Transverse colon (tissue), 4 donors: ENCODE measurements at regions not wholly inside any gene's neighbourhood (a gene's known extent, or its start where the extent isn't known, plus 50 kb on each side); places are given as distances from the start of the nearest gene placed in this dataset.
"Not testable (repeated sequence)": the region's sequence is repeated elsewhere in the genome, so short reads cannot be mapped to it uniquely, and the experiment has no call there.

Experiments
- EP300 ChIP-seq: sonication (generic); formaldehyde crosslinking; IDR thresholded peaks from one replicate; pipeline ENCODE4 v1.6.1; 2017; ENCODE audit warnings: antibody characterized with exemption, low read depth
- POLR2A ChIP-seq: fragments of 450-650 bp; IDR thresholded peaks from one replicate; pipeline ENCODE4 v1.6.1; 2016; ENCODE audit warnings: antibody characterized with exemption, mild to moderate bottlenecking, moderate library complexity
- POLR2AphosphoS5 ChIP-seq, 3 donors: sonication (generic); formaldehyde crosslinking; IDR thresholded peaks; one replicate each; pipeline ENCODE4 v1.6.1; 2016; ENCODE audit warnings: antibody characterized with exemption in 3 of 3
- TF ChIP-seq, protein P1 (sequence below), 5 experiments: fragments of 200-600 bp in 3 of 5; fragments of 450-650 bp in 2 of 5; sonication (generic) in 3 of 5; IDR thresholded peaks; 1 replicate in 2 of 5; 2 replicates in 3 of 5; pipeline ENCODE4 v1.5.1; 2016 to 2017; ENCODE audit warnings: antibody characterized with exemption in 5 of 5, inconsistent platforms in 3 of 5, mild to moderate bottlenecking in 2 of 5, moderate library complexity in 1 of 5

DNA sequence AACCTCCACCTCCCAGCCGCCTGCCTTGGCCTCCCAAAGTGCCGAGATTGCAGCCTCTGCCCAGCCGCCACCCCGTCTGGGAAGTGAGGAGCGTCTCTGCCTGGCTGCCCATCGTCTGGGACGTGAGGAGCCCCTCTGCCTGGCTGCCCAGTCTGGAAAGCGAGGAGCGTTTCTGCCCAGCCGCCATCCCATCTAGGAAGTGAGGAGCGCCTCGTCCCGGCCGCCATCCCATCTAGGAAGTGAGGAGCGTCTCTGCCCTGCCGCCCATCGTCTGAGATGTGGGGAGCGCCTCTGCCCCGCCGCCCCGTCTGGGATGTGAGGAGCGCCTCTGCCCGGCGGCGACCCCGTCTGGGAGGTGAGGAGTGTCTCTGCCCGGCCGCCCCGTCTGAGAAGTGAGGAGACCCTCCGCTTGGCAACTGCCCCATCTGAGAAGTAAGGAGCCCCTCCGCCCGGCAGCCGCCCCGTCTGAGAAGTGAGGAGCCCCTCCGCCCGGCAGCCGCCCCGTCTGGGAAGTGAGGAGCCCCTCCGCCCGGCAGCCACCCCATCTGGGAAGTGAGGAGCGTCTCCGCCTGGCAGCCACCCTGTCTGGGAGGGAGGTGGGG lies 175.8 kb upstream of the CRIM1 start:
- not testable (repeated sequence) for TF ChIP-seq EP300; POLR2A; POLR2AphosphoS5 (IDR thresholded peaks at IDR 0.05)
- TF ChIP-seq, protein P1, sequence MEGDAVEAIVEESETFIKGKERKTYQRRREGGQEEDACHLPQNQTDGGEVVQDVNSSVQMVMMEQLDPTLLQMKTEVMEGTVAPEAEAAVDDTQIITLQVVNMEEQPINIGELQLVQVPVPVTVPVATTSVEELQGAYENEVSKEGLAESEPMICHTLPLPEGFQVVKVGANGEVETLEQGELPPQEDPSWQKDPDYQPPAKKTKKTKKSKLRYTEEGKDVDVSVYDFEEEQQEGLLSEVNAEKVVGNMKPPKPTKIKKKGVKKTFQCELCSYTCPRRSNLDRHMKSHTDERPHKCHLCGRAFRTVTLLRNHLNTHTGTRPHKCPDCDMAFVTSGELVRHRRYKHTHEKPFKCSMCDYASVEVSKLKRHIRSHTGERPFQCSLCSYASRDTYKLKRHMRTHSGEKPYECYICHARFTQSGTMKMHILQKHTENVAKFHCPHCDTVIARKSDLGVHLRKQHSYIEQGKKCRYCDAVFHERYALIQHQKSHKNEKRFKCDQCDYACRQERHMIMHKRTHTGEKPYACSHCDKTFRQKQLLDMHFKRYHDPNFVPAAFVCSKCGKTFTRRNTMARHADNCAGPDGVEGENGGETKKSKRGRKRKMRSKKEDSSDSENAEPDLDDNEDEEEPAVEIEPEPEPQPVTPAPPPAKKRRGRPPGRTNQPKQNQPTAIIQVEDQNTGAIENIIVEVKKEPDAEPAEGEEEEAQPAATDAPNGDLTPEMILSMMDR (IDR thresholded peaks at IDR 0.05): not testable (repeated sequence)
